HEK293T (cell line): ENCODE measurements at regions not wholly inside any gene's neighbourhood (a gene's known extent, or its start where the extent isn't known, plus 50 kb on each side); places are given as distances from the start of the nearest gene placed in this dataset.
A peak's percentile ranks its signal among the peaks of the same experiment; 100 is the strongest.

ENCODE experiments used
- CTCF ChIA-PET: fragments of 350-600 bp; formaldehyde crosslinking; extraction: SDS; loops from one replicate; lab custom pipeline; 2021; ENCODE audit warnings: antibody characterized with exemption, inconsistent platforms; lab: Yijun Ruan, JAX
- POLR2A ChIA-PET: fragments of 350-600 bp; formaldehyde crosslinking; extraction: SDS; loops from one replicate; lab custom pipeline; 2020; ENCODE audit warnings: antibody characterized with exemption, inconsistent platforms; lab: Yijun Ruan, JAX
- DNase-seq: peaks from one replicate; pipeline ENCODE4 v3.0.0; 2012; ENCODE audit warnings: mixed read lengths; ENCODE audit errors: extremely low spot score
- ARNT ChIP-seq: fragments of 450-650 bp; IDR thresholded peaks from 2 replicates; pipeline ENCODE4 v1.6.1; 2017; ENCODE audit warnings: mild to moderate bottlenecking
- BHLHE40 ChIP-seq: fragments of 450-650 bp; IDR thresholded peaks from 2 replicates; pipeline ENCODE4 v1.6.1; 2016; ENCODE audit warnings: mild to moderate bottlenecking, moderate library complexity, borderline replicate concordance
- CTBP1 ChIP-seq: fragments of 450-650 bp; IDR thresholded peaks from 2 replicates; pipeline ENCODE4 v1.6.1; 2016; ENCODE audit warnings: borderline replicate concordance
- ELF4 ChIP-seq: fragments of 450-650 bp; IDR thresholded peaks from 2 replicates; pipeline ENCODE4 v1.6.1; 2017; ENCODE audit warnings: antibody characterized with exemption
- FOXA1 ChIP-seq: fragments of 450-650 bp; IDR thresholded peaks from 2 replicates; pipeline ENCODE4 v1.6.1; 2016; ENCODE audit warnings: mild to moderate bottlenecking
- FOXK2 ChIP-seq: fragments of 450-650 bp; IDR thresholded peaks from 2 replicates; pipeline ENCODE4 v1.6.1; 2016; ENCODE audit warnings: mild to moderate bottlenecking
- FOXM1 ChIP-seq: fragments of 450-650 bp; IDR thresholded peaks from 2 replicates; pipeline ENCODE4 v1.6.1; 2017; ENCODE audit warnings: mild to moderate bottlenecking, borderline replicate concordance
- HDGF ChIP-seq: fragments of 450-650 bp; IDR thresholded peaks from 2 replicates; pipeline ENCODE4 v1.6.1; 2017; ENCODE audit warnings: antibody characterized with exemption, borderline replicate concordance
- L3MBTL2 ChIP-seq: fragments of 450-650 bp; conservative IDR thresholded peaks from 2 replicates; pipeline ENCODE4 v1.6.1; 2016; ENCODE audit warnings: mild to moderate bottlenecking
- LEF1 ChIP-seq: fragments of 450-650 bp; IDR thresholded peaks from 2 replicates; pipeline ENCODE4 v1.6.1; 2017; ENCODE audit warnings: mild to moderate bottlenecking, borderline replicate concordance
- NFRKB ChIP-seq: fragments of 450-650 bp; IDR thresholded peaks from 2 replicates; pipeline ENCODE4 v1.6.1; 2016; ENCODE audit warnings: mild to moderate bottlenecking, moderate library complexity
- SP1 ChIP-seq: fragments of 450-650 bp; IDR thresholded peaks from 2 replicates; pipeline ENCODE4 v1.6.1; 2017
- SUZ12 ChIP-seq: fragments of 450-650 bp; IDR thresholded peaks from 2 replicates; pipeline ENCODE4 v1.6.1; 2016; ENCODE audit warnings: mild to moderate bottlenecking
- TARDBP ChIP-seq: fragments of 450-650 bp; IDR thresholded peaks from 2 replicates; pipeline ENCODE4 v1.6.1; 2016
- ZNF384 ChIP-seq: fragments of 450-650 bp; IDR thresholded peaks from 2 replicates; pipeline ENCODE4 v1.6.1; 2016
- TF ChIP-seq, protein P1 (sequence below): fragments of 450-650 bp; IDR thresholded peaks from 2 replicates; pipeline ENCODE4 v1.6.1; 2016

DNA sequence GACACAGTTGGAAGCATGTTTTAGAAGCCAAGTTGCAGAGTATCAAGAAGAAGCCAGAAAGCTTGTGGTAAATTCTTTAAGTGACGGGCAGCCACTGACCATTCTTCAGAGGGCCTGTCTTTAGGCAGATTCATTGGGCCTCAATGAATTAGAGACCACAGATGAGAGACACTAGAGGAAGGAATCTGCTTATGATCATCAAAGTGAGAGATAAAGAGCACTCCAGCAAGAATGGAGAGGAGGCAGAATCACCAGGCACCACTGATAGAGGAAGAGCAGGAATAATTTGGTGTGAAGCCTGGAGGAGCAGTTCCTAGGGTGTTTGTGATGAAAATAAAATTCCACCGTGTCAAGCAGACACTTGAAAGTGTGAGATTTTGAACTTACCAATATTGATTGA, 365.9 kb upstream of the SLC30A5 start:
- POLR2A ChIA-PET = no interaction called here
- DNase-seq = no peak
- CTCF ChIA-PET = no interaction called here
- TF ChIP-seq SP1 = no peak
- TF ChIP-seq ZNF384 = no peak
- TF ChIP-seq TARDBP = no peak
- no peak for TF ChIP-seq L3MBTL2

DNA sequence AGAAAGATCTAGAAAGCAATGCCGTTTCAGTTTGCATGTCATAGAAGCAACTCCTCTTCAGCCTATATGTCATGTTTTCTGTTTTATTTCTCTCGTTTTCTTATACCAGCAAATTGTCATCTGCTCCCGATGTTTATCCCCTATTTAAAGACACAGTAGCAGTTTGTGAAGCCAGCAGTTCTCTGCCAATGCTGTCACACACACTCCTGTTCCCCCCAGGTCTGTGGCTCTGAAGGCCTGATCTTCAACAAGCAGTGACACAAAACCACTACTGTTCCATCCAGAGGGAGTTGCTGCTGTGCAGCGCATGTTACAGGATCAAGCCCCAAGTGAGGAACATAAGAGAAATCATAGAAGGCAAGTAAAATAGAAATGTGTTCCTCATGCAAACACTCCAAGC, 364.1 kb upstream of the SLC30A5 start:
- no peak for TF ChIP-seq LEF1
- POLR2A ChIA-PET = no interaction called here
- DNase-seq = no peak
- CTCF ChIA-PET = no interaction called here

DNA sequence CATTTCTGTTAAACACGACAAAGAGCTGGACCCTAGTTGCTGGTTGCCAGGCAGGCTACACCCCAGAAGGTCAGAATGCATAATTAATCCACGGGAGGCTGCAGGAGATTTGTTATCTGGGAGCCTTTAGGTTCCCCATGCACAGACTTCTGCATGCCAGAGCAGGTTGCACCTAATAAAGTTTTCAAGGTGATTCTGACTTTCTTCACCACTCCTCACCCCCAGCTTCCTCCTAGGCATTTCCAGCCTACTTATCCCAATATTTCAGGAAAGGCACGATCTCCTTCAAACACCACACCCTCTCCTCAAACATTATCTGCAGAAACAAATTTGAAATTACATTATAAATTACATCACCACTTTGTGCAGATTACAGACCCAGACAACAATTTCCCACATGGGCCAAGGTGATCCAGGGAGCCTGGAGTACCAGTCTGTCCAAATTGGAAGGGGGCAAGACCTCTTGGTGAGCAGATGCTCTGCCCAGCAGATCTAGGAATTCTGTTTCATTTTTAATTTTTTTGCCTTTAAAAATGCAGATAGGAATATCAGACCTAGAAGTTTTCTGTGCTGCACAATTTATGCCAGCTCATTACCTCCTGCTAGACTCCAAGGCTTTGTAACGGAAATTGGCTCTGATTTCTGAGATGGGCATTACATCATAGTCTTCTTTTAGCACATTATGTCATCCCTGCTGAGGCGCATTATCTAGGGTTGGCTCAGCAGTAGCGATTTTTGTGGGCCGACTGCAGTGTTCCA, 363.4 kb upstream of the SLC30A5 start:
- POLR2A ChIA-PET = no interaction called here
- peak; percentile 67 for DNase-seq
- CTCF ChIA-PET = no interaction called here
- TF ChIP-seq FOXM1 (no peak), L3MBTL2 (no peak), SP1 (no peak), CTBP1 (no peak), FOXA1 (no peak), SUZ12 (no peak), HDGF (no peak), TARDBP (no peak), NFRKB (no peak), ZNF384 (no peak), FOXK2 (no peak), ARNT (no peak), ELF4 (no peak), BHLHE40 (no peak), LEF1 (no peak)
- TF ChIP-seq, protein P1, sequence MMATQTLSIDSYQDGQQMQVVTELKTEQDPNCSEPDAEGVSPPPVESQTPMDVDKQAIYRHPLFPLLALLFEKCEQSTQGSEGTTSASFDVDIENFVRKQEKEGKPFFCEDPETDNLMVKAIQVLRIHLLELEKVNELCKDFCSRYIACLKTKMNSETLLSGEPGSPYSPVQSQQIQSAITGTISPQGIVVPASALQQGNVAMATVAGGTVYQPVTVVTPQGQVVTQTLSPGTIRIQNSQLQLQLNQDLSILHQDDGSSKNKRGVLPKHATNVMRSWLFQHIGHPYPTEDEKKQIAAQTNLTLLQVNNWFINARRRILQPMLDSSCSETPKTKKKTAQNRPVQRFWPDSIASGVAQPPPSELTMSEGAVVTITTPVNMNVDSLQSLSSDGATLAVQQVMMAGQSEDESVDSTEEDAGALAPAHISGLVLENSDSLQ = no peak

DNA sequence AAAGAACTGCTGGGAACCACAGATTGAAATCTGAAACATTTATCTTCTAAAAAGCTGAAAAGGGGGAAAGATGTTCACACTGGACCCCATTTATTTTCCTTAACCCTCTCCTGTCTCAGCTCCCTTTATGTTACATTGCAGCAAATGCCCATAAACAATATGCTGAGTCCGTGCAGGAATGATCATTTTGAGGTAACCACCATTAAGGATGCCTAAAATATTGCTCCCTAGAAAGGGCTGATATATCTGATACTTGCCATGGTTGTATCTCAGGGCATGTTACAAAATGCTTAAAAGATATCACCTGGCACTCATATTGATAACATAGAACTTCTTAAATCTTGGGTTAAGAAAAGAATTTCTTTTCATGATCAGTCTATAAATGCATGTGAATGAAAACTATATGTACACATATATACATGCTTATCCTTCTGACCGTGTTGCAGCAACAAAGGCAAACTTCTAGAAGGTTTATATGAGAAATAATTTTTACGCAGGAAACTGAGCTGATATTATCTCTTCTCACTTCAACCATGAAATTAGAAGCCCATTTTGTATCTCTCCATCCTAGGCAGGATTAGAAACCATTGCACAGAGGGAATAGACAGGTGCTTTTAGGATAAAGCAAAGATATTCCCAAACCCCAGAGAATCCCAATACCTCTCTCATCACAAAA, 362.7 kb upstream of the SLC30A5 start:
- ChIA-PET POLR2A (no interaction called here), CTCF (no interaction called here)
- no peak for DNase-seq
- no peak for TF ChIP-seq BHLHE40
- no peak for TF ChIP-seq L3MBTL2

DNA sequence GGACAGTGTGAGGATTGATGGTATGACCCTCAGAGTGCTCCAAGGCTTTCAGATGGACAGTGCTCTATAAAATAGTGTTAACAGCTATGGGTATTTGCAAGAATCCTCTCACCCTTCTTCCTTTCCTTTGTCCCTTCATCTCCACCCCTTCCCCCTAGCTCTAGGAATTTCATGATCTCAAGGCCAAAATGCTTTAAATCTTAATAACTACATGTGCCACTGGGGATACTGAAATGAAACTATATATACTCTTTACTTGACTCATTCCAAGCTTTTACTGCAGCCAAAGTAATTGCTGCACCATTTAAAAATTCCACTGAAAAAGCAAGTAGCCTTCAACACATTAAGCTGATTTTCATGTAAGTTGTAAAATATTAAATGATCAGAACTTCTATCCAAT, 361.6 kb upstream of the SLC30A5 start:
- TF ChIP-seq SP1 (no peak), ARNT (no peak), TARDBP (no peak), BHLHE40 (no peak), FOXM1 (no peak), LEF1 (no peak), ZNF384 (no peak), FOXA1 (no peak), ELF4 (no peak)
- TF ChIP-seq, protein P1 = no peak
- ChIA-PET POLR2A (no interaction called here), CTCF (no interaction called here)
- no peak for DNase-seq

DNA sequence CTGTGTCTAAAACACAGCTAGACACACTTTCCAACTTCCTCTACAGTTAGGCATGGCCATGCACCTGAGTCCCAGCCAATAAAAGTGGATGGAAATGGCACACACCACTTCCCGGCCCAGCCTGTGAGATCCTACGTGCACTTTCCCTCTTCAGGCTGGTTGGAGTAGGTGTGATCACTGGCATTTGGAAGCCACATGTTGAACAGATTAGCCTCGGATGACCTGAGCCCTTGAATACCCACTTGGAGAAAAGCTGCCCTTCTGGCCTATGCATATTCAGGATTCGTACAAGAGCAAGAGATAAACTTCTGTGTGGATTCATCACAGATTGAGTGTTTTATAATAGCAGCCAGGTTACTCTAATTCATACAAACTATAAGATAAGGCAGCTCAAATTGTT, 359.0 kb upstream of the SLC30A5 start:
- DNase-seq = no peak
- ChIA-PET POLR2A (no interaction called here), CTCF (no interaction called here)
- no peak for TF ChIP-seq BHLHE40

DNA sequence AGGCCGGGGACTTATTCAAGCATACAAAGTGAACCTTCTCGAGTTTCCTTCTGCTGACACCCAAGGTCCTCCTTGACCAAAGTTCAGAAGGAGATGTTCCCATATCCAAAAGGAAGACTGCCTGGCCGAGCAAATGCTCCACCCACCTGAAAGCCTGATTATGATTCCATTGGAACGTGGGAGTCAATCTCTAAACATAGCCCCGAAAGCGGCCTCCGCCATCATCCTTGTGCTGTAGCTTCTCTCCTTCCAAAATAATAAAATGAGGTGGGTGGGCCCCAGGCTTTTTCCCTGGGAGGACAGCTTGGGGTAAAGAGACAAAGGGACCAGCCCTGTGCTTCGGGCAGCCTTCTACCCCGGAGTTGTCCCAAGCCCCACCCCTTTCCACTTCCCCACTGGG, 355.6 kb upstream of the SLC30A5 start:
- no peak for TF ChIP-seq ARNT
- TF ChIP-seq LEF1 = no peak
- TF ChIP-seq, protein P1 = no peak
- no peak for TF ChIP-seq ZNF384
- no peak for TF ChIP-seq BHLHE40
- TF ChIP-seq FOXA1 = no peak
- no peak for TF ChIP-seq ELF4
- TF ChIP-seq FOXM1 = no peak
- no peak for TF ChIP-seq NFRKB
- TF ChIP-seq SP1 = no peak
- no peak for TF ChIP-seq SUZ12
- no peak for TF ChIP-seq FOXK2
- TF ChIP-seq HDGF = no peak
- no peak for TF ChIP-seq L3MBTL2
- no peak for TF ChIP-seq TARDBP
- no peak for TF ChIP-seq CTBP1
- POLR2A ChIA-PET = no interaction called here
- CTCF ChIA-PET = no interaction called here
- DNase-seq = no peak

DNA sequence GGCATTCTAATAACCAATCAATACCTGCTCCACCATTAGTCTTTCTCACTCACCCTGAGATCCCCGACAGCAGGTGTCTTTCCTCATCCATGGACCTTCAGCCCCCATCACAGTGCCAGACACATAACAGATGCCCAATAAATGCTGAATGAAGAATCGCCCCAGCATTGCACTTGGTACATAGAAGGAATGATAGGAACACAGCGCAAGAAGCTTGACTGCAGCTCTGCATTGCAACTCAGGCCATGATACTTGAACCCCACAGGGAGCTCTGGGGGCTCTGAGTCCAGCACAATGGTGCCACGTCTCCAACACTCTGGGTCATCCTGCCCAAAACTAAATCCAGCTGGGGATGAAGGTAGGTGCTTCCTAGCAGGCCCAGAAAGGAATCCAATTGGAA, 355.0 kb upstream of the SLC30A5 start:
- ChIA-PET CTCF (no interaction called here), POLR2A (no interaction called here)
- TF ChIP-seq SP1 = no peak
- TF ChIP-seq BHLHE40 = no peak
- no peak for TF ChIP-seq HDGF
- TF ChIP-seq L3MBTL2 = no peak
- no peak for TF ChIP-seq ARNT
- TF ChIP-seq FOXA1 = no peak
- TF ChIP-seq TARDBP = no peak
- no peak for TF ChIP-seq FOXK2
- no peak for TF ChIP-seq LEF1
- TF ChIP-seq ELF4 = no peak
- DNase-seq = no peak
